HEK293 (cell line): ENCODE measurements at regions not wholly inside any gene's neighbourhood (a gene's known extent, or its start where the extent isn't known, plus 50 kb on each side); places are given as distances from the start of the nearest gene placed in this dataset.

Source experiments
- CTCF ChIP-seq: fragments of 450-650 bp; formaldehyde crosslinking; IDR thresholded peaks from 2 replicates; pipeline ENCODE4 v1.5.1; 2016; ENCODE audit warnings: missing biosample characterization, missing genetic modification characterization
- REST ChIP-seq: fragments of 450-650 bp; formaldehyde crosslinking; IDR thresholded peaks from 2 replicates; pipeline ENCODE4 v1.5.1; 2016; ENCODE audit warnings: missing biosample characterization, missing genetic modification characterization
- ZBTB49 ChIP-seq: fragments of 450-650 bp; formaldehyde crosslinking; IDR thresholded peaks from 2 replicates; pipeline ENCODE4 v1.5.1; 2016; ENCODE audit warnings: missing biosample characterization, missing genetic modification characterization, low read depth
- ZFP3 ChIP-seq: fragments of 450-650 bp; formaldehyde crosslinking; IDR thresholded peaks from 2 replicates; pipeline ENCODE4 v1.5.1; 2016; ENCODE audit warnings: low read depth, missing biosample characterization, missing genetic modification characterization
- ZNF174 ChIP-seq: fragments of 450-650 bp; formaldehyde crosslinking; IDR thresholded peaks from 2 replicates; pipeline ENCODE4 v1.5.0; 2017; ENCODE audit warnings: missing biosample characterization, mild to moderate bottlenecking, missing genetic modification characterization
- ZNF184 ChIP-seq: fragments of 450-650 bp; IDR thresholded peaks from 2 replicates; pipeline ENCODE4 v1.5.1; 2018; ENCODE audit warnings: missing biosample characterization, mild to moderate bottlenecking, missing genetic modification characterization
- ZNF274 ChIP-seq, 2 experiments: fragments of 200-500 bp in 1 of 2; fragments of 450-650 bp in 1 of 2; sonication (Bioruptor generic) in 1 of 2; formaldehyde crosslinking in 1 of 2; IDR thresholded peaks; 2 replicates each; pipeline versions ENCODE4 v1.5.1 to v1.6.1; 2014 to 2016; ENCODE audit warnings: borderline replicate concordance in 1 of 2, inconsistent platforms in 1 of 2, low read length in 1 of 2, missing biosample characterization in 1 of 2, missing genetic modification characterization in 1 of 2
- ZNF311 ChIP-seq: fragments of 450-650 bp; formaldehyde crosslinking; IDR thresholded peaks from 2 replicates; pipeline ENCODE4 v1.5.1; 2017; ENCODE audit warnings: missing biosample characterization, missing genetic modification characterization, borderline replicate concordance
- ZNF324 ChIP-seq: fragments of 450-650 bp; formaldehyde crosslinking; IDR thresholded peaks from 2 replicates; pipeline ENCODE4 v1.5.1; 2016; ENCODE audit warnings: missing biosample characterization, missing genetic modification characterization
- ZNF423 ChIP-seq: fragments of 450-650 bp; formaldehyde crosslinking; IDR thresholded peaks from 2 replicates; pipeline ENCODE4 v1.5.1; 2016; ENCODE audit warnings: missing biosample characterization, missing genetic modification characterization

GRCh38 chr20:47906348-47906660 is 121.0 kb upstream of the SULF2 start:
- no peak for TF ChIP-seq ZNF423 (tag by site-specific recombination)
- TF ChIP-seq ZNF174 (tag by site-specific recombination) = no peak
- TF ChIP-seq ZBTB49 = no peak
- TF ChIP-seq CTCF (tag by site-specific recombination) = no peak
- no peak for TF ChIP-seq REST (tag by site-specific recombination)
- TF ChIP-seq ZNF311 (tag by site-specific recombination) = no peak
- TF ChIP-seq ZNF274 (IDR thresholded peaks at IDR 0.05; ENCODE audit: low read length) = no peak
- no peak for TF ChIP-seq ZNF274 (tag by site-specific recombination; IDR thresholded peaks at IDR 0.05; ENCODE audit: borderline replicate concordance)
- no peak for TF ChIP-seq ZNF324 (tag by site-specific recombination)
- TF ChIP-seq ZFP3 (tag by site-specific recombination) = no peak
- TF ChIP-seq ZNF184 = no peak
